GM21576 (cell line): ENCODE measurements at regions not wholly inside any gene's neighbourhood (a gene's known extent, or its start where the extent isn't known, plus 50 kb on each side); places are given as distances from the start of the nearest gene placed in this dataset.

Source experiments
- ATAC-seq: cut with Tn5 transposase; IDR thresholded peaks from one replicate; pipeline ENCODE4 v1.9.1; 2021; ENCODE audit warnings: mild to moderate bottlenecking, moderate library complexity; ENCODE audit not compliant: unreplicated experiment

GRCh38 chr5:82765765-82766164, 311.4 kb downstream of the TMEM167A start:
- ATAC-seq, result no peak

DNA sequence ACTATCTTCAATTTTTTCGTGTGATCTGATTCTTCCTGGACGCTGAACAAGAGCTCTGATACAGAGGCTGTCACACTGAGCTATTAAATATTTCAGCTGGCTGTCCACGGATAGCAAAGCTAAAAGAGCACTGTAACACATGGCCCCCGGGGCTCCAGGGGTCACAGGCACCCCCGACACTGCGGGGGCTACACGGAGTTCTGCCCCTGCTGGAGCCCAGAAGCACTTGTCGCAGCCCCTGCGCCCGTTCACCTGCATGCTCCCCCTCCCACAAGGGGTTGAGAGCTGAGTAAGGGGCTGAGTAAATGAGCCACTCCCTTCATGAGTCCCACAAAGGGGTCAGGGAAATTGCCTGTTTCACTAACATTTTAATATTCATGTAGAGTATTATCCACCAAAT, 316.3 kb downstream of the TMEM167A start:
- no peak for ATAC-seq

- no peak for ATAC-seq
Measured at GRCh38 chr5:82758881-82759280, 318.3 kb downstream of the TMEM167A start.

DNA sequence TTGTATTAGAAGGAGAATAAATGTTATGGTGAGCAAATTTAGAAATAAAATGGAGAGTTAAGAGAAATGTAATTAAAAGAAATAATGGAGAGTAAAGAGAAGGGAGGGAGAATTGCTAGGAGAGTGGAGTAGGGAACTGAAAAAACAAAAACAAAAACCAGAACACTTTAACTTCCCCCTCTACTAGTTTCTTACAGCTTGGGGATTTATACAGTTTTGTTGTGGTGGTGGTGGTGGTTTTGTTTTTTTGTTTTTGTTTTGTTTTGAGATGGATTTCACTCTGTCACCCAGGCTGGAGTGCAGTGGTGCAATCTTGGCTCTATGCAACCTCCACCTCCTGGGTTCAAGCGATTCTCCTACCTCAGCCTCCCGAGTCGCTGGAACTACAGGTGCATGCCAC, 322.4 kb downstream of the TMEM167A start:
- ATAC-seq, result peak; percentile 93

- no peak for ATAC-seq
Measured at GRCh38 chr5:82754036-82754746, 323.0 kb downstream of the TMEM167A start.

DNA sequence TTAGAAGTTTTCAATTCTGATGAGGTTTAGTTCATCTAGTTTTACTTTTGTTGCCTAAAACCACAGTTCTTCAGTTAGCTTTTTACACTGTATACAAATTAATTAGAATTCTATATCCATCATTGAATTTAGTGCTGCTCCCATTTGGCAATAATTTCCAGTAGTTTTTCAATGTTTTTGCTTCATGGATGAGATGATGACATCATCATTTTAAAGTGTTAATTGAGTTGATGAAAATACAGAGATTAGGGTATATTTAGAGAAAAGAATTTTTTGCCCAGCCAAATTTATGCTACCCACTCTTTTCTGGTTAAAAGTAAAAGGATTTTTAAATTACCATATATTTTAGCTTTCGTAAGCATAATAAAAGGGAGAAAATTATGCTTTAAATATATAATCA, 323.8 kb downstream of the TMEM167A start:
- ATAC-seq, result no peak

- no peak for ATAC-seq
Measured at GRCh38 chr5:82749461-82749820, 327.8 kb downstream of the TMEM167A start.

DNA sequence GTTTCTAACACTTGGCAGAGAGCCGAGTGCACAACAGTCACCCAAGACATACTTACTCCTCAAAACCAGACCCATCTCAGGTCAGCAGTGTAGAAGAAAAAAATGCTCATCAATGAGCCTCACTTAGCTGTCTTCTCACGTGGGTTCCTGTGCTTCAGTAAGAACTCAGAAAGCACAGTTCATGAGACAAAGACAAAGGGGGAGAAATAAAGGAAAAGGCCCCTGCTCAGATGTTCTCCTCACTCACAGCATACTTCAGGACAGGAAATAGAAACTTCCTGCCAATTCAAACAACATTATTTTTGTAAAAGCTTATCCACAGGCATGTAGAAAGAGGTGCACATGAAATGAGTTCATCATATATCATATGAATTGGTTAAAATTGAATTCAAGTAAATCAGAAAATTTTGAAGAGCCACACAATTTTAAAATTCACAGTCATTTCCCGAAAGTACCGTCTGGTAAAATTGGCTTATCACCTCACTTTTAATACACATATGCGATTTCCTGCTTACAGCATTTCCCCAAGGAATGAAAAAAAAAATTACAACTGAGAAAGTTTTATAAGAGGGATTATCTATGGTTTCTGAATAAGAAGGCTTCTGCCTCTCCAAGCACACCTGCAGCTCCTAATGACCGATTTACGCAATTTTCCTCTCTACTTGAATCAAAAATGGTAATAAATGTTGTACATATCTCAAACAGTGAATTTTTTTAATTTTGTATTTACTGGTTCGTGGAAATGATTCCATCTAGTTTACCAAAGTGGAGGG, 328.3 kb downstream of the TMEM167A start:
- no peak for ATAC-seq

GRCh38 chr5:82747986-82748385, 329.2 kb downstream of the TMEM167A start:
- no peak for ATAC-seq

- no peak for ATAC-seq
Measured at GRCh38 chr5:82745016-82745415, 332.2 kb downstream of the TMEM167A start.

- ATAC-seq, result no peak
Measured at GRCh38 chr5:82738681-82739269, 338.4 kb downstream of the TMEM167A start.

DNA sequence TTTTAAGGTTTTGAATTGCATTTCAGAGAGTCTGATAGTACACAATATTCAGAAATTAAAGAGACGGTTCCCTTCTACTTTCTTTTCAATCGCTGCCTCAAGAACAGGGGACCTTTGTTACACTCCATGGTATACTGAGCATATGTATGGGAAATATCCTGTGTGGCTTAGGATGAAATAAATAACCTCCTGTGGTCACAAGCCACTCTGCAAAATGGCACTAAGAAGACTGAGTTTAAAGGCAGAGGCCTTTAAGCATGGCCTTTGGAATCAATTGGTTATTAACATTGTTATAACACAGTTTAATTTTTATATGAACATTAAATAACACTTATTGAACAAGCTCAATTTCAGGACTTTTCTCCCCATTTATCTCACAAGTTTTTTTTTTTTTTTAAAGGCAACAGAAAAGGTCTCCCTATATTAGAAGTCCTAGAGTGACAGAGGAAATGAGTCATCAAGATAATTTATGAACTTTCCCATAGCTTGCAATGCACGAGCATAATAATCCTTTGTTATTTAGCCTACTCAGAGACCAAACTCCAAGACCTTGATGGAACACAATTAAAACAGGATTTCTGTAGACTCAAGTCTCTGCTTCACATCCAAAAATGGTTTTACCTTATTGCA, 341.9 kb downstream of the TMEM167A start:
- ATAC-seq, result no peak

- ATAC-seq, result no peak
Measured at GRCh38 chr5:82734347-82734746, 342.8 kb downstream of the TMEM167A start.

- no peak for ATAC-seq
Measured at GRCh38 chr5:82730913-82731312, 346.3 kb downstream of the TMEM167A start.

GRCh38 chr5:82728926-82729702, 348.1 kb downstream of the TMEM167A start:
- no peak for ATAC-seq

- no peak for ATAC-seq
Measured at GRCh38 chr5:82723168-82723567, 354.0 kb downstream of the TMEM167A start.

GRCh38 chr5:82721087-82721410, 356.1 kb downstream of the TMEM167A start:
- ATAC-seq, result no peak

DNA sequence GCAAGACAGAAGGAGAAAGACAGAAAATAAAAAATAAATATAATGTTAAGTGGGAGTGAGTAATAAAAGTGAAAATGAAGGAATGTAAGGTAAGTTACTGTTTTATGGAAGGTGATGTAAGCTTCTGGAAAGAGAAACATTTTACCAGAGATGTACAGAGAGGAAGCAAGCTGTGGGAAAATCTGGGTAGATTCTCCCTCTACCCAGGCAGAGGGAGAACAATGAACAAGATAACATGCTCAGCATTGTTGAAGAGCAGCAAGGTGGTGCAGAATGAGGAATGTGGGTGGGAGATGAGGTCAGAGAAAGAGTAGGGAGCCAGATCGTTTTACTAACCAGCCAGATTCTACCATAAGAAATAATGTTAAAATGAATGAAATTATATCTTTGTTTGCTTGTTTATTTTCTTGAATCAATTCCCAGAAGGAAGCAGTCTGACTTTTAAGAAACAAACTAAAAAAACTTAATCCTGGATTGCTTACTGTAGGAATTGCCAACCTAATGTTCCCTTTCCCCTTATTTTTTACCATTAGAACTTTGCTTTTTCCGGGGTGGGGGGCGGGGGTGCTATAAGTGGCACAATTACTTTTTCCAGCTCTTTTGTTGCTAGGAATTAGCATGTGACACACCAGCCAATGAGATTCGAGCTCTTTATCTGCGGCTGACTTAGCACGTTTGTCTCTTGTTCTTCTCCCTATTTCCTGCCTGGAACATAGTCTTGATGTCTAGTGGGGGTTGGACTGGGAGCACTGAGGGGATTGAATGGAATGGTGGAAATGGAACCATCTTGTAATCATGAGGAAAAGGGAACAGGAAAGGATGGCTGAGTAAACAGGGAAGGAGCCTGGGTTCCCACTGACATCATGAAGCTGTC, 356.7 kb downstream of the TMEM167A start:
- no peak for ATAC-seq

DNA sequence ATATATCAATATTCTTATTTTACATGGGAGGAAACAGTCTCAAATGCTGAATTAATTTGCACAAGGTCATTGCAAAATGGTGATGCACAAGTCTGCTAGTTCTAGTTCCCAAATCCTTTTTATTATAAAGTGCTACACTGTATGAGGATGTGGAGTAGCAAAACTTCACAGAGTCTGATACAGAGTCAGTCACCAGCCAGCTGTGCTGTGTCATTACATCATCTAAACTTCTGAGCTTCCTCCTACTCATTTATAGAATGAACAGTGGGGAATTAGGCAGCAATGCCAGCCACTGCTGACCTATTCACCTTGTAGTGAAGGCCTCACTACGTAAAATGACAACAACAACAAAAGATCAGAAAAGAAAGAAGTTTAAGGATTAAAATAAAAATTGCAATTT, 357.8 kb downstream of the TMEM167A start:
- peak; percentile 83 for ATAC-seq

- ATAC-seq, result no peak
Measured at GRCh38 chr5:82717738-82718137, 359.5 kb downstream of the TMEM167A start.
